ENCODE measurements at regions not wholly inside any gene's neighbourhood (a gene's known extent, or its start where the extent isn't known, plus 50 kb on each side); places are given as distances from the start of the nearest gene placed in this dataset.
"Not testable (repeated sequence)": the region's sequence is repeated elsewhere in the genome, so short reads cannot be mapped to it uniquely, and the experiment has no call there.

GRCh38 chr14:55899531-55899930 is 218.7 kb upstream of the PELI2 start:
- DNase-seq (ENCODE audit: low read depth) = no peak

- DNase-seq (ENCODE audit: low read depth) = no peak
Measured at GRCh38 chr14:55900749-55901148, 217.5 kb upstream of the PELI2 start.

- no peak for DNase-seq (ENCODE audit: low read depth)
Measured at GRCh38 chr14:55901291-55901690, 216.9 kb upstream of the PELI2 start.

GRCh38 chr14:55902241-55902640 is 216.0 kb upstream of the PELI2 start:
- DNase-seq (ENCODE audit: low read depth) = no peak

- no peak for DNase-seq (ENCODE audit: low read depth)
Measured at GRCh38 chr14:55904086-55904485, 214.1 kb upstream of the PELI2 start.

GRCh38 chr14:55908106-55908505 is 210.1 kb upstream of the PELI2 start:
- DNase-seq (ENCODE audit: low read depth) = no peak

- DNase-seq (ENCODE audit: low read depth) = no peak
Measured at GRCh38 chr14:55909879-55910278, 208.3 kb upstream of the PELI2 start.

- DNase-seq (ENCODE audit: low read depth) = no peak
Measured at GRCh38 chr14:55910601-55911243, 207.5 kb upstream of the PELI2 start.

- no peak for DNase-seq (ENCODE audit: low read depth)
Measured at GRCh38 chr14:55911776-55912175, 206.4 kb upstream of the PELI2 start.

GRCh38 chr14:55912344-55912743 is 205.9 kb upstream of the PELI2 start:
- DNase-seq (ENCODE audit: low read depth) = no peak

- no peak for DNase-seq (ENCODE audit: low read depth)
Measured at GRCh38 chr14:55913324-55914025, 204.7 kb upstream of the PELI2 start.

- no peak for DNase-seq (ENCODE audit: low read depth)
Measured at GRCh38 chr14:55914771-55915170, 203.4 kb upstream of the PELI2 start.

GRCh38 chr14:55915456-55915855 is 202.8 kb upstream of the PELI2 start:
- DNase-seq (ENCODE audit: low read depth) = no peak

GRCh38 chr14:55919800-55920199 is 198.4 kb upstream of the PELI2 start:
- not testable (repeated sequence) for DNase-seq (ENCODE audit: low read depth)

GRCh38 chr14:55921511-55921910 is 196.7 kb upstream of the PELI2 start:
- no peak for DNase-seq (ENCODE audit: low read depth)

GRCh38 chr14:55926007-55926406 is 192.2 kb upstream of the PELI2 start:
- no peak for DNase-seq (ENCODE audit: low read depth)

- no peak for DNase-seq (ENCODE audit: low read depth)
Measured at GRCh38 chr14:55927028-55927427, 191.2 kb upstream of the PELI2 start.

GRCh38 chr14:55928276-55928675 is 189.9 kb upstream of the PELI2 start:
- no peak for DNase-seq (ENCODE audit: low read depth)

- DNase-seq (ENCODE audit: low read depth) = no peak
Measured at GRCh38 chr14:55929136-55929535, 189.1 kb upstream of the PELI2 start.

GRCh38 chr14:55930016-55930784 is 188.0 kb upstream of the PELI2 start:
- DNase-seq (ENCODE audit: low read depth) = no peak

- no peak for DNase-seq (ENCODE audit: low read depth)
Measured at GRCh38 chr14:55936691-55937090, 181.5 kb upstream of the PELI2 start.

GRCh38 chr14:55938249-55938791 is 179.9 kb upstream of the PELI2 start:
- no peak for DNase-seq (ENCODE audit: low read depth)
